ENCODE measurements at regions not wholly inside any gene's neighbourhood (a gene's known extent, or its start where the extent isn't known, plus 50 kb on each side); places are given as distances from the start of the nearest gene placed in this dataset.

GRCh38 chr9:85223506-85224125 is 518.1 kb downstream of the AGTPBP1 start:
- WGBS, 2 experiments: 87 to 88% methylated on average over 2 of the region's 2 CpGs
- Histone ChIP-seq H3K27ac (ENCODE audit: insufficient read depth, low read depth, low read length, poor library complexity, severe bottlenecking) (no peak overlapping the region), H3K9me3 (ENCODE audit: control insufficient read depth, low read length) (no peaks in the 10 kb centered on the region), H3K27me3 (ENCODE audit: control insufficient read depth, insufficient read depth, low read length, poor library complexity, severe bottlenecking) (no peaks in the 10 kb centered on the region), H3K4me1 (ENCODE audit: control insufficient read depth, insufficient read depth, low read length) (no peaks in the 10 kb centered on the region), H3K4me3 (ENCODE audit: insufficient read depth, low read depth, low read length) (no peak overlapping the region), H3K36me3 (ENCODE audit: control insufficient read depth, insufficient read depth, low read length) (no peaks in the 10 kb centered on the region)

- Histone ChIP-seq H3K27ac (ENCODE audit: insufficient read depth, low read depth, low read length, poor library complexity, severe bottlenecking) (no peak overlapping the region), H3K4me3 (ENCODE audit: insufficient read depth, low read depth, low read length) (no peak overlapping the region), H3K4me1 (ENCODE audit: control insufficient read depth, insufficient read depth, low read length) (peaks cover 8% of the 10 kb centered on the region), H3K27me3 (ENCODE audit: control insufficient read depth, insufficient read depth, low read length, poor library complexity, severe bottlenecking) (no peaks in the 10 kb centered on the region), H3K36me3 (ENCODE audit: control insufficient read depth, insufficient read depth, low read length) (no peaks in the 10 kb centered on the region), H3K9me3 (ENCODE audit: control insufficient read depth, low read length) (no peaks in the 10 kb centered on the region)
- WGBS, 2 experiments: 92% methylated on average over 6 of the region's 6 CpGs
These were observed 525.2 kb downstream of the AGTPBP1 start for GRCh38 chr9:85216601-85217000.

GRCh38 chr9:85215961-85216360 is 525.8 kb downstream of the AGTPBP1 start:
- H3K4me1 ChIP-seq (ENCODE audit: control insufficient read depth, insufficient read depth, low read length): peaks cover 8% of the 10 kb centered on the region
- H3K27ac ChIP-seq (ENCODE audit: insufficient read depth, low read depth, low read length, poor library complexity, severe bottlenecking): no peak overlapping the region
- H3K4me3 ChIP-seq (ENCODE audit: insufficient read depth, low read depth, low read length): no peak overlapping the region
- no peaks in the 10 kb centered on the region for H3K36me3 ChIP-seq (ENCODE audit: control insufficient read depth, insufficient read depth, low read length)
- H3K27me3 ChIP-seq (ENCODE audit: control insufficient read depth, insufficient read depth, low read length, poor library complexity, severe bottlenecking): no peaks in the 10 kb centered on the region
- H3K9me3 ChIP-seq (ENCODE audit: control insufficient read depth, low read length): no peaks in the 10 kb centered on the region

- Histone ChIP-seq H3K36me3 (ENCODE audit: control insufficient read depth, insufficient read depth, low read length) (no peaks in the 10 kb centered on the region), H3K9me3 (ENCODE audit: control insufficient read depth, low read length) (no peaks in the 10 kb centered on the region), H3K4me3 (ENCODE audit: insufficient read depth, low read depth, low read length) (no peak overlapping the region), H3K4me1 (ENCODE audit: control insufficient read depth, insufficient read depth, low read length) (peaks cover 8% of the 10 kb centered on the region), H3K27ac (ENCODE audit: insufficient read depth, low read depth, low read length, poor library complexity, severe bottlenecking) (no peak overlapping the region), H3K27me3 (ENCODE audit: control insufficient read depth, insufficient read depth, low read length, poor library complexity, severe bottlenecking) (no peaks in the 10 kb centered on the region)
- WGBS, 2 experiments: 92 to 97% methylated on average over 3 to 4 of the region's 4 CpGs
These were observed 526.3 kb downstream of the AGTPBP1 start for GRCh38 chr9:85215416-85215815.

DNA sequence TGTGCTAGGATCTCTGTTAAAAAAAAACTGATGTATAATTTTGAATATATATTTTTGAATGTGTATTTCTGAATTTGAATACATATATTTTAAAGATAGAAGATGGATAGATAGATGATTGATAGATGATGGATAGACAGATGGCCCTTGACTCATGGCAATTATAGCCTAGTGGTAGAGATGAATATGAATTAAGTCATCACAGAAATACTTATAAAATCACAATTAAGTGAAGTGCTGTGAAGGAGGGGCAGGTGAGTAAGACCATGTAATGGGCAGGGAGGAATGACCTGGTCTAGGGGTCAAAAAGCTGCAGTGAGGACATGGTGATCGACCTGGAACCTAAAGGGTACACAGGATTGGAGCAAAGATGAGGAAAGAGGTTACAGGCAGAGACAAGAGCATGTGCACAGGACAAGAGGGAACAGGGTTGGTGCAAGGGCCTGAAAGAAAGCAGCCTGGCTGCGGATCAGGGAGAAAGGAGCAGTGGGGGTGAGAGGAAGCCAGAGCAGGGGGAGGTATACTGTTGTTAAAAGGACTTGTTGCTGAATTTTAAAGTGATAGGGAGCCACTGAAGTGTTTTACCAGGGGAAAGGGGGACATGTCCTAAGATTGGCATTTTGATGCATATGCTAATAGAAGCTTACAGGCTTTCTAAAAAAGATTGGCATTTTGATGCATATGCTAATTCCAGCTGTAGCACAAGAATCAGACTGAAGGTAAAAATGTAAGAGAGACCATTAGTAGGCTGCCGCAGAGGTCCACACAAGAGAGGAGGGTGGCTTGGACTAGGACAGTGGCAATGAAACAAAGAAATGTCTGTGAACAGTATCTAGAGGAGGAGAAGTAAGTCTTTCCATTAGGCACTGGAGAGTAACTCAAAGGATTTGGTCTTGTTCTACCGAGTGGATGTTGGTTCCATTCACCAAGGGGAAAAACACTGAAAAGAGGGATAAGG is 527.8 kb downstream of the AGTPBP1 start:
- Histone ChIP-seq H3K4me3 (ENCODE audit: insufficient read depth, low read depth, low read length) (no peak overlapping the region), H3K9me3 (ENCODE audit: control insufficient read depth, low read length) (no peaks in the 10 kb centered on the region), H3K36me3 (ENCODE audit: control insufficient read depth, insufficient read depth, low read length) (no peaks in the 10 kb centered on the region), H3K27me3 (ENCODE audit: control insufficient read depth, insufficient read depth, low read length, poor library complexity, severe bottlenecking) (no peaks in the 10 kb centered on the region), H3K4me1 (ENCODE audit: control insufficient read depth, insufficient read depth, low read length) (peaks cover 8% of the 10 kb centered on the region), H3K27ac (ENCODE audit: insufficient read depth, low read depth, low read length, poor library complexity, severe bottlenecking) (no peak overlapping the region)
- 37 to 41% methylated on average over 4 of the region's 4 CpGs for WGBS, 2 experiments

DNA sequence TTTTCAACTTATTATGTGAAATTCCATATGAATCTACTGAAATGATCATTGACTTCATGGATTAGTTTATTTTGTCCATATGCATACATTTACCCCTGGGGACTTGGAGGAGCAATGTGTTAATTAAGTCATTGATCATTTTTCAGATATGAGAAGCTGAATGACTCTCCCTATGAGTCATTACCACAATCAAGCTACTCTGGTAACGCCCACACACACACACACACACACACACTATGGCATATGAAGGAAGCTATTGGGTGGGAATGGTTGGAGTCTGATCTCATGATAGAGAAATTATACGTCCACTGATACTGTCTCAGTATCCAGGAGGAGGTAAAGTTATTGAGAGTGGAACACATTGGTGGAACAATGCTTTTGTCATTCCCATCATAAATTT is 528.9 kb downstream of the AGTPBP1 start:
- Histone ChIP-seq H3K36me3 (ENCODE audit: control insufficient read depth, insufficient read depth, low read length) (no peaks in the 10 kb centered on the region), H3K27ac (ENCODE audit: insufficient read depth, low read depth, low read length, poor library complexity, severe bottlenecking) (no peak overlapping the region), H3K4me3 (ENCODE audit: insufficient read depth, low read depth, low read length) (no peak overlapping the region), H3K27me3 (ENCODE audit: control insufficient read depth, insufficient read depth, low read length, poor library complexity, severe bottlenecking) (no peaks in the 10 kb centered on the region), H3K4me1 (ENCODE audit: control insufficient read depth, insufficient read depth, low read length) (peaks cover 8% of the 10 kb centered on the region), H3K9me3 (ENCODE audit: control insufficient read depth, low read length) (no peaks in the 10 kb centered on the region)
- 100% methylated on average over 1 of the region's 2 CpGs; no CpG with 5 or more reads in 1 of the 2 experiments for WGBS, 2 experiments

DNA sequence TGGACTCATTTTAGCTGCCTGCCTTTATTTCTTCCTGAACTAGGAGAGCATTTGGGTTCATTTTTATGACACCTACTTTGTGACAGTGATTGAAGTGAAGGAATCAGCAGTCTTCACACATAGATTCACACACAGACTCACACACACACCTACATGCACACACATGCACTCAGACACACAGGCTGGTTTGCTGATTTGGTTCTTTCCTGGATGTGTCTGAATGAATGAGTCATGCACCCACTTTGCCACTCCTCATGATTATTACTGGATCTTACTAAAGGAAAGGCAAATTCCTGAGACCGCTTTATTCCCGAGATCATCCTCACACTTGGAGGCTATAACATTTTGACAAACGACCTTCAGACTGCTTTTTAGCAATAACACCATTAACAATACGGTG is 529.5 kb downstream of the AGTPBP1 start:
- WGBS, 2 experiments: 73 to 87% methylated on average over 4 of the region's 4 CpGs

GRCh38 chr9:85208666-85209065 is 533.1 kb downstream of the AGTPBP1 start:
- Histone ChIP-seq H3K9me3 (ENCODE audit: control insufficient read depth, low read length) (no peaks in the 10 kb centered on the region), H3K27me3 (ENCODE audit: control insufficient read depth, insufficient read depth, low read length, poor library complexity, severe bottlenecking) (no peaks in the 10 kb centered on the region), H3K4me1 (ENCODE audit: control insufficient read depth, insufficient read depth, low read length) (peaks cover 3% of the 10 kb centered on the region), H3K27ac (ENCODE audit: insufficient read depth, low read depth, low read length, poor library complexity, severe bottlenecking) (no peak overlapping the region), H3K36me3 (ENCODE audit: control insufficient read depth, insufficient read depth, low read length) (no peaks in the 10 kb centered on the region), H3K4me3 (ENCODE audit: insufficient read depth, low read depth, low read length) (no peak overlapping the region)
- WGBS, 2 experiments: 90 to 94% methylated on average over 1 of the region's 1 CpG

More for the DNA sequence above, 529.5 kb downstream of the AGTPBP1 start:
- no peak overlapping the region for H3K4me3 ChIP-seq (ENCODE audit: insufficient read depth, low read depth, low read length)
- H3K4me1 ChIP-seq (ENCODE audit: control insufficient read depth, insufficient read depth, low read length): peaks cover 8% of the 10 kb centered on the region
- H3K27ac ChIP-seq (ENCODE audit: insufficient read depth, low read depth, low read length, poor library complexity, severe bottlenecking): no peak overlapping the region
- H3K9me3 ChIP-seq (ENCODE audit: control insufficient read depth, low read length): no peaks in the 10 kb centered on the region
- no peaks in the 10 kb centered on the region for H3K36me3 ChIP-seq (ENCODE audit: control insufficient read depth, insufficient read depth, low read length)
- H3K27me3 ChIP-seq (ENCODE audit: control insufficient read depth, insufficient read depth, low read length, poor library complexity, severe bottlenecking): no peaks in the 10 kb centered on the region

DNA sequence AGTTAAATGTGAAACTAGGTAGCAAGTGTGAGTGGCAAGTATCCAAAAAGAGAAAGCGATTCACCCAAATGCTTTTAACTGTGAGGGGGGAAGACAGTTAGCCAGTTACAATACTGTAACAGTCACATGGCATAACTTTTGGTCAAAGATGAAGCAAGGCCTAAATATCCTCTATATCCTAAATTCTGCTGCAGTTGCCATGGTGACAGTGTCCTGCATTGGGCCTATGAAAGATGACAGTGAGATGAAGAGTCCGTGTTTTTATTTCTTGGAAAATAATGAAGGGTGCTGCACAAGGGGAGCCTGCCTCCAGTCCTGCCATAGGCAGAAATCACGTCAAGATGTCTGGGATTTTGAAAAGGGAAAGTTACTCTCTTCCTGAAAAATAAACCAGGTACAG is 534.6 kb downstream of the NTRK2 start:
- Histone ChIP-seq H3K27ac (ENCODE audit: insufficient read depth, low read depth, low read length, poor library complexity, severe bottlenecking) (no peak overlapping the region), H3K4me1 (ENCODE audit: control insufficient read depth, insufficient read depth, low read length) (no peaks in the 10 kb centered on the region), H3K9me3 (ENCODE audit: control insufficient read depth, low read length) (no peaks in the 10 kb centered on the region), H3K27me3 (ENCODE audit: control insufficient read depth, insufficient read depth, low read length, poor library complexity, severe bottlenecking) (no peaks in the 10 kb centered on the region), H3K36me3 (ENCODE audit: control insufficient read depth, insufficient read depth, low read length) (no peaks in the 10 kb centered on the region), H3K4me3 (ENCODE audit: insufficient read depth, low read depth, low read length) (no peak overlapping the region)
- WGBS, 2 experiments: 91 to 96% methylated on average over 3 of the region's 3 CpGs

DNA sequence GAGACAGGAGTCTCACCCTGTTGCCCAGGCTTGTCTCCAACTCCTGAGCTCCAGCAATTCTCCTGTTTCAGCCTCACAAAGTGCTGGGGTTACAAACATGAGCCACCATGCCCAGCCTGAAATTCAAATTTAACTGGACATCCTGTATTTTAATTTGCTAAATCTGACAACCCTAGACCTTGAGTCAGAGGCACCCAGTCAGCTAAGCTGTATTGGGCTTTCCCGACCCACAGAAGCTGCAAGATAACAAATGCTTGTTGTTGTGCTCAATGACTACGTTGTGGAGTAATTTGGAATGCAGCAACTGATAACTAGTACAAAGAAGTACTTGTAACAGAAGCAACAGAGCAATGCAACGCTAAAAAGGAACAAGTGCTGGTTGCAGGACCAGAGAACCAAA is 533.1 kb downstream of the NTRK2 start:
- H3K9me3 ChIP-seq (ENCODE audit: control insufficient read depth, low read length): no peaks in the 10 kb centered on the region
- no peak overlapping the region for H3K27ac ChIP-seq (ENCODE audit: insufficient read depth, low read depth, low read length, poor library complexity, severe bottlenecking)
- no peaks in the 10 kb centered on the region for H3K4me1 ChIP-seq (ENCODE audit: control insufficient read depth, insufficient read depth, low read length)
- H3K27me3 ChIP-seq (ENCODE audit: control insufficient read depth, insufficient read depth, low read length, poor library complexity, severe bottlenecking): no peaks in the 10 kb centered on the region
- H3K4me3 ChIP-seq (ENCODE audit: insufficient read depth, low read depth, low read length): no peak overlapping the region
- H3K36me3 ChIP-seq (ENCODE audit: control insufficient read depth, insufficient read depth, low read length): no peaks in the 10 kb centered on the region
- WGBS, 2 experiments: 88 to 89% methylated on average over 3 of the region's 3 CpGs
